H1 (cell line): ENCODE measurements at regions not wholly inside any gene's neighbourhood (a gene's known extent, or its start where the extent isn't known, plus 50 kb on each side); places are given as distances from the start of the nearest gene placed in this dataset.

Experiments used
- CTCF ChIA-PET: fragments of 300-600 bp; sonication (Branson Sonifier 250); formaldehyde crosslinking; loops from one replicate; lab custom pipeline; 2021; ENCODE audit not compliant: partially characterized antibody; lab: Charles Lee
- POLR2A ChIA-PET: fragments of 300-600 bp; sonication (Branson Sonifier 250); formaldehyde crosslinking; loops from one replicate; lab custom pipeline; 2021; ENCODE audit warnings: inconsistent platforms; ENCODE audit not compliant: partially characterized antibody; lab: Charles Lee
- DNase-seq, 2 experiments: peaks; one replicate each; pipeline versions ENCODE4 v3.0.0 to v3.0.0-alpha.2; 2010 to 2022; ENCODE audit warnings: low spot score in 2 of 2, low read depth in 1 of 2, mixed read lengths in 1 of 2
- FAIRE-seq: peaks from 2 replicates; lab custom pipeline; 2011; peaks lifted over from hg19 to GRCh38; lab: Jason Lieb, UNC
- H2AFZ ChIP-seq: 2 replicates; pipeline ENCODE4 v1.8.1; 2012; ENCODE audit warnings: low read length, inconsistent platforms
- H2AK5ac ChIP-seq: 2 replicates; pipeline ENCODE4 v1.6.1; 2013; ENCODE audit warnings: low read depth, low read length
- H2BK120ac ChIP-seq: replicated peaks from 2 replicates; pipeline ENCODE3; 2013; ENCODE audit warnings: low read depth, low read length, inconsistent platforms
- H2BK12ac ChIP-seq: 2 replicates; pipeline ENCODE4 v1.6.1; 2013; ENCODE audit warnings: low read depth, low read length
- H2BK15ac ChIP-seq: 2 replicates; pipeline ENCODE4 v1.6.1; 2013; ENCODE audit warnings: low read length
- H2BK20ac ChIP-seq: 2 replicates; pipeline ENCODE4 v1.6.1; 2013; ENCODE audit warnings: low read length
- H2BK5ac ChIP-seq: 2 replicates; pipeline ENCODE4 v1.6.1; 2013; ENCODE audit warnings: low read depth, low read length
- H3K14ac ChIP-seq: 2 replicates; pipeline ENCODE4 v1.6.1; 2013; ENCODE audit warnings: inconsistent platforms; ENCODE audit not compliant: insufficient read length
- H3K18ac ChIP-seq: 2 replicates; pipeline ENCODE4 v1.6.1; 2013; ENCODE audit warnings: low read length; ENCODE audit errors: extremely low read depth
- H3K23ac ChIP-seq: 2 replicates; pipeline ENCODE4 v1.6.1; 2013; ENCODE audit warnings: inconsistent platforms; ENCODE audit not compliant: insufficient read length
- H3K23me2 ChIP-seq: 2 replicates; pipeline ENCODE4 v1.6.1; 2013; ENCODE audit warnings: low read depth, low read length
- H3K27ac ChIP-seq: 2 replicates; pipeline ENCODE4 v1.6.1; 2011; ENCODE audit warnings: low read depth, low read length, inconsistent platforms
- H3K27me3 ChIP-seq, 4 experiments: replicated peaks in 1 of 4; 1 replicate in 1 of 4; 2 replicates in 3 of 4; pipeline versions ENCODE4 v1.6.1 to v1.8.1; 2011 to 2013; ENCODE audit warnings: low read length in 3 of 4, mild to moderate bottlenecking in 3 of 4, inconsistent platforms in 2 of 4, mixed read lengths in 2 of 4, moderate library complexity in 1 of 4; ENCODE audit not compliant: control insufficient read depth in 3 of 4, insufficient read depth in 3 of 4; ENCODE audit errors: extremely low read depth in 1 of 4
- H3K36me3 ChIP-seq, 4 experiments: 2 replicates each; pipeline versions ENCODE4 v1.6.1 to v1.8.1; 2011 to 2013; ENCODE audit warnings: mild to moderate bottlenecking in 4 of 4, low read length in 3 of 4, moderate library complexity in 2 of 4, control low read depth in 1 of 4, inconsistent platforms in 1 of 4; ENCODE audit not compliant: insufficient read depth in 4 of 4, control insufficient read depth in 2 of 4
- H3K4ac ChIP-seq: replicated peaks from 2 replicates; pipeline ENCODE3; 2013; ENCODE audit warnings: low read length, low read depth, mixed read lengths, inconsistent platforms; ENCODE audit not compliant: insufficient read length
- H3K4me1 ChIP-seq, 4 experiments: replicated peaks in 1 of 4; 1 replicate in 1 of 4; 2 replicates in 3 of 4; pipeline versions ENCODE4 v1.6.1 to v1.8.1; 2011 to 2013; ENCODE audit warnings: low read length in 3 of 4, inconsistent platforms in 2 of 4, mixed read lengths in 1 of 4; ENCODE audit not compliant: insufficient read depth in 4 of 4, control insufficient read depth in 3 of 4
- H3K4me2 ChIP-seq, 2 experiments: 2 replicates each; pipeline versions ENCODE4 v1.6.1 to v1.8.1; 2011 to 2013; ENCODE audit warnings: low read depth in 2 of 2, low read length in 2 of 2, control low read depth in 1 of 2, inconsistent platforms in 1 of 2, mild to moderate bottlenecking in 1 of 2; ENCODE audit not compliant: insufficient read depth in 1 of 2
- H3K4me3 ChIP-seq, 4 experiments: fragments of 200-600, 300-600 bp in 1 of 4; sonication (generic), shearing (Covaris generic), sonication (Bioruptor Twin) in 1 of 4; 2 replicates each; pipeline versions ENCODE4 v1.5.1 to v1.8.1; 2011 to 2016; ENCODE audit warnings: low read length in 4 of 4, low read depth in 3 of 4, control low read depth in 2 of 4, inconsistent platforms in 2 of 4, mild to moderate bottlenecking in 2 of 4, mixed read lengths in 1 of 4, moderate library complexity in 1 of 4; ENCODE audit not compliant: insufficient read depth in 2 of 4; ENCODE audit errors: extremely low read depth in 1 of 4
- H3K56ac ChIP-seq: replicated peaks from 2 replicates; pipeline ENCODE3; 2013; ENCODE audit warnings: low read depth, mild to moderate bottlenecking, mixed read lengths, low read length, inconsistent platforms; ENCODE audit not compliant: insufficient read length
- H3K79me1 ChIP-seq: 2 replicates; pipeline ENCODE4 v1.6.1; 2013; ENCODE audit warnings: low read depth, low read length, control low read depth
- H3K79me2 ChIP-seq, 2 experiments: 2 replicates each; pipeline versions ENCODE4 v1.6.1 to v1.8.1; 2012 to 2013; ENCODE audit warnings: low read length in 2 of 2, mild to moderate bottlenecking in 2 of 2, inconsistent platforms in 1 of 2; ENCODE audit not compliant: insufficient read depth in 2 of 2, control insufficient read depth in 1 of 2
- H3K9ac ChIP-seq, 4 experiments: replicated peaks in 1 of 4; 1 replicate in 1 of 4; 2 replicates in 3 of 4; pipeline versions ENCODE4 v1.6.1 to v1.8.1; 2011 to 2013; ENCODE audit warnings: low read depth in 3 of 4, low read length in 3 of 4, control low read depth in 2 of 4, mild to moderate bottlenecking in 2 of 4, moderate library complexity in 2 of 4, inconsistent platforms in 1 of 4; ENCODE audit errors: extremely low read depth in 1 of 4
- H3K9me3 ChIP-seq, 2 experiments: 2 replicates each; pipeline versions ENCODE4 v1.6.1 to v1.8.1; 2012 to 2013; ENCODE audit warnings: mild to moderate bottlenecking in 2 of 2, moderate library complexity in 2 of 2, control low read depth in 1 of 2, inconsistent platforms in 1 of 2, low read depth in 1 of 2, low read length in 1 of 2, mixed read lengths in 1 of 2; ENCODE audit not compliant: insufficient read depth in 2 of 2
- H4K20me1 ChIP-seq, 2 experiments: replicated peaks in 1 of 2; 2 replicates each; pipeline versions ENCODE3 to v1.8.1; 2011 to 2013; ENCODE audit warnings: inconsistent platforms in 2 of 2, low read length in 2 of 2, mild to moderate bottlenecking in 1 of 2; ENCODE audit not compliant: insufficient read depth in 2 of 2, control insufficient read depth in 1 of 2
- H4K5ac ChIP-seq: 2 replicates; pipeline ENCODE4 v1.6.1; 2013; ENCODE audit warnings: low read length, low read depth, mixed read lengths, inconsistent platforms; ENCODE audit not compliant: insufficient read length
- H4K8ac ChIP-seq: 2 replicates; pipeline ENCODE4 v1.8.0; 2013; ENCODE audit warnings: mild to moderate bottlenecking, moderate library complexity, low read length, inconsistent platforms; ENCODE audit not compliant: insufficient read depth; ENCODE audit errors: extremely low read depth
- H4K91ac ChIP-seq: replicated peaks from 2 replicates; pipeline ENCODE3; 2013; ENCODE audit warnings: low read length, mixed read lengths, inconsistent platforms; ENCODE audit not compliant: insufficient read length
- CBX5 ChIP-seq: fragments of 300-800, 300-1000 bp; sonication (generic); IDR thresholded peaks from 2 replicates; pipeline ENCODE4 v1.7.1; 2016; ENCODE audit warnings: antibody characterized with exemption, low read length, low read depth
- CBX8 ChIP-seq: fragments of 300-800, 300-1000 bp; sonication (generic); IDR thresholded peaks from 2 replicates; pipeline ENCODE4 v1.7.1; 2016; ENCODE audit warnings: low read depth, low read length, borderline replicate concordance
- CHD1 ChIP-seq: IDR thresholded peaks from 2 replicates; pipeline ENCODE4 v1.6.1; 2012; ENCODE audit warnings: low read depth, low read length, improper control_type of control experiment
- EGR1 ChIP-seq: IDR thresholded peaks from 2 replicates; pipeline ENCODE4 v1.6.1; 2011; ENCODE audit warnings: low read depth, low read length, borderline replicate concordance
- GTF2F1 ChIP-seq: IDR thresholded peaks from 2 replicates; pipeline ENCODE4 v1.6.1; 2012; ENCODE audit warnings: low read depth, low read length, improper control_type of control experiment, borderline replicate concordance
- KDM1A ChIP-seq: fragments of 200-600, 300-600 bp; sonication (generic); IDR thresholded peaks from 2 replicates; pipeline ENCODE4 v1.7.1; 2016; ENCODE audit warnings: mild to moderate bottlenecking, low read length, borderline replicate concordance
- KDM4A ChIP-seq: IDR thresholded peaks from one replicate; pipeline ENCODE4 v1.7.1; 2012; ENCODE audit warnings: low read depth, mild to moderate bottlenecking, moderate library complexity, low read length, inconsistent platforms; ENCODE audit not compliant: severe bottlenecking
- KDM5A ChIP-seq: fragments of 200-600 bp; IDR thresholded peaks from 2 replicates; pipeline ENCODE4 v1.7.1; 2012; ENCODE audit warnings: mild to moderate bottlenecking, low read length, inconsistent platforms, mixed read lengths
- MAX ChIP-seq: IDR thresholded peaks from 2 replicates; pipeline ENCODE4 v1.6.1; 2012; ENCODE audit warnings: inconsistent platforms
- NRF1 ChIP-seq: IDR thresholded peaks from 2 replicates; pipeline ENCODE4 v1.6.1; 2011; ENCODE audit warnings: mild to moderate bottlenecking, low read depth, low read length, improper control_type of control experiment
- SIRT6 ChIP-seq: IDR thresholded peaks from one replicate; pipeline ENCODE4 v1.7.1; 2012; ENCODE audit warnings: low read length, inconsistent platforms
- SIX5 ChIP-seq: IDR thresholded peaks from 2 replicates; pipeline ENCODE4 v1.6.1; 2011; ENCODE audit warnings: mild to moderate bottlenecking, low read depth, low read length
- SRF ChIP-seq: IDR thresholded peaks from 2 replicates; pipeline ENCODE4 v1.6.1; 2011; ENCODE audit warnings: mild to moderate bottlenecking, low read depth, low read length, moderate library complexity
- ZNF274 ChIP-seq: IDR thresholded peaks from 2 replicates; pipeline ENCODE4 v1.7.0; 2012; ENCODE audit warnings: low read length, borderline replicate concordance; ENCODE audit errors: extremely low read depth
- WGBS, 2 experiments: shearing (Covaris generic) in 1 of 2; methylation state at CpG; one replicate each; pipeline versions ENCODE4 v1.1.6 to v1.1.7; 2013 to 2015; ENCODE audit warnings: low lambda C conversion rate in 2 of 2, mixed read lengths in 2 of 2, inconsistent platforms in 1 of 2, low coverage in 1 of 2, missing lambda C conversion rate in 1 of 2; ENCODE audit not compliant: insufficient replicate concordance in 2 of 2, insufficient coverage in 1 of 2, insufficient read length in 1 of 2; ENCODE audit errors: extremely low coverage in 1 of 2, missing lambda C conversion rate in 1 of 2; 5-methylcytosine and 5-hydroxymethylcytosine counted together

DNA sequence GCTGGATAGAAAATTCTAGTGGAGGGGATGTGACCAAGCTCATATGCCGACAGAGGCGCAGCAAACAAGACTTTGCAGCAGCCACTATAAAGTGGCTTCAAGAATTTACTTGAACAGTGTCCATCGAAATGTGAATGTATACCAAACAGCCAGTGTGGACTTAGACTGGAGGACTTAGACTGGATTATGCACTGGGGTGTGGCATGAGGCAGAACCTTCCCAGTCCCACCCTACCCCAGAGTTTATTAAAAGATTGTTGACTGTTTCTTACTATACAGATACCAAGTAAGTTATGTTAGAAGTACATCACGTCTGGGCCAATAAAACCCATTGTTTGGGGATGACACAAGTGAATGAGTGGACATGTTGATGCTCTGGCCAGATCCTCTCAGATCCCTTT, 561.3 kb upstream of the KLF4 start:
- WGBS, 2 experiments = 92% methylated on average over 4 of the region's 4 CpGs; no CpG with 5 or more reads in 1 of the 2 experiments
- H2BK20ac ChIP-seq = no peak overlapping the region
- no peak overlapping the region for H2AFZ ChIP-seq
- no peak overlapping the region for H2BK120ac ChIP-seq
- CTCF ChIA-PET = interaction anchor here (1.0 kb wide), 1 partner anchor 73 kb away, joined by 3 read pairs; no protein-coding TSS in a partner anchor
- TF ChIP-seq GTF2F1 = no peak
- TF ChIP-seq NRF1 = no peak
- no peak for TF ChIP-seq CHD1
- no peak for TF ChIP-seq KDM4A
- TF ChIP-seq EGR1 = no peak
- no peak for TF ChIP-seq CBX8
- no peak for TF ChIP-seq MAX
- no peak for TF ChIP-seq SIX5
- no peak for TF ChIP-seq ZNF274
- TF ChIP-seq KDM1A = no peak
- no peak for TF ChIP-seq SRF
- TF ChIP-seq KDM5A = no peak
- TF ChIP-seq SIRT6 = no peak
- TF ChIP-seq CBX5 = no peak
- no peak overlapping the region for H3K18ac ChIP-seq
- no peak overlapping the region for H4K8ac ChIP-seq
- FAIRE-seq (no peak), DNase-seq (no peak)
- no peak overlapping the region for H3K9ac ChIP-seq
- no peak overlapping the region for H3K4me3 ChIP-seq
- H2BK5ac ChIP-seq = no peak overlapping the region
- H3K23ac ChIP-seq = no peak overlapping the region
- no peak overlapping the region for H3K4me2 ChIP-seq
- H2BK15ac ChIP-seq = no peak overlapping the region
- H3K36me3 ChIP-seq = no peaks in the 10 kb centered on the region
- H2BK12ac ChIP-seq = no peak overlapping the region
- no peaks in the 10 kb centered on the region for H3K79me1 ChIP-seq
- no peak overlapping the region for H3K14ac ChIP-seq
- no peaks in the 10 kb centered on the region for H3K23me2 ChIP-seq
- H4K20me1 ChIP-seq = no peaks in the 10 kb centered on the region
- POLR2A ChIA-PET = no interaction called here
- no peak overlapping the region for H2AK5ac ChIP-seq
- H3K4me1 ChIP-seq = peaks cover 2 to 13% (median 7%) of the 10 kb centered on the region in 4 experiments; a peak in 5 of 7 replicates
- no peak overlapping the region for H3K27ac ChIP-seq
- H3K56ac ChIP-seq = no peak overlapping the region
- H4K5ac ChIP-seq = no peak overlapping the region
- H3K9me3 ChIP-seq = no peaks in the 10 kb centered on the region
- H3K27me3 ChIP-seq = no peaks in the 10 kb centered on the region; a peak in 1 of 7 replicates
- H3K4ac ChIP-seq = no peak overlapping the region
- no peaks in the 10 kb centered on the region for H3K79me2 ChIP-seq
- no peak overlapping the region for H4K91ac ChIP-seq
